MM.1S (cell line): ENCODE measurements at regions not wholly inside any gene's neighbourhood (a gene's known extent, or its start where the extent isn't known, plus 50 kb on each side); places are given as distances from the start of the nearest gene placed in this dataset.

Experiments
- DNase-seq: peaks from one replicate; pipeline ENCODE4 v3.0.0-alpha.2; 2015
- H2AFZ ChIP-seq: fragments of 300-600 bp; sonication (generic); 2 replicates; pipeline ENCODE4 v1.6.0; 2016; ENCODE audit warnings: antibody characterized with exemption, low read length
- H3F3A ChIP-seq: fragments of 300-600 bp; sonication (generic); 2 replicates; pipeline ENCODE4 v1.6.1; 2016; ENCODE audit warnings: mild to moderate bottlenecking, antibody characterized with exemption, low read length, moderate library complexity, mixed read lengths; ENCODE audit not compliant: insufficient read depth
- H3K27ac ChIP-seq: fragments of 300-600 bp; sonication (generic); 2 replicates; pipeline ENCODE4 v1.5.1; 2016; ENCODE audit warnings: mild to moderate bottlenecking, low read length
- H3K27me3 ChIP-seq: fragments of 300-600 bp; sonication (generic); replicated peaks from 2 replicates; pipeline ENCODE4 v1.6.0; 2016; ENCODE audit warnings: low read length; ENCODE audit not compliant: insufficient read depth
- H3K36me3 ChIP-seq: fragments of 300-600 bp; sonication (generic); replicated peaks from 2 replicates; pipeline ENCODE4 v1.6.1; 2016; ENCODE audit warnings: mild to moderate bottlenecking, low read length, mixed read lengths; ENCODE audit not compliant: insufficient read depth
- H3K4me1 ChIP-seq: fragments of 300-600 bp; sonication (generic); 2 replicates; pipeline ENCODE4 v1.6.1; 2016; ENCODE audit warnings: low read length, mixed read lengths
- H3K4me2 ChIP-seq: fragments of 300-600 bp; sonication (generic); 2 replicates; pipeline ENCODE4 v1.6.0; 2016; ENCODE audit warnings: low read depth, low read length
- H3K4me3 ChIP-seq: fragments of 300-600 bp; sonication (generic); 2 replicates; pipeline ENCODE4 v1.5.1; 2016; ENCODE audit warnings: low read length, mixed read lengths
- H3K79me2 ChIP-seq: fragments of 300-600 bp; sonication (generic); 2 replicates; pipeline ENCODE4 v1.6.1; 2016; ENCODE audit warnings: mixed run types, low read length, mixed read lengths
- H3K9ac ChIP-seq: fragments of 300-600 bp; sonication (generic); 2 replicates; pipeline ENCODE4 v1.6.1; 2016; ENCODE audit warnings: low read length, mixed read lengths
- H3K9me2 ChIP-seq: fragments of 300-600 bp; sonication (generic); replicated peaks from 2 replicates; pipeline ENCODE4 v1.6.1; 2016; ENCODE audit warnings: mild to moderate bottlenecking, low read length, mixed read lengths; ENCODE audit not compliant: insufficient read depth
- H3K9me3 ChIP-seq: fragments of 300-600 bp; sonication (generic); replicated peaks from 2 replicates; pipeline ENCODE4 v1.6.1; 2016; ENCODE audit warnings: mild to moderate bottlenecking, low read length, mixed read lengths; ENCODE audit not compliant: insufficient read depth
- H4K20me1 ChIP-seq: fragments of 300-600 bp; sonication (generic); 2 replicates; pipeline ENCODE4 v1.6.1; 2016; ENCODE audit warnings: mild to moderate bottlenecking, low read length, moderate library complexity, mixed read lengths; ENCODE audit not compliant: insufficient read depth
- EZH2 ChIP-seq: fragments of 300-600 bp; sonication (generic); optimal IDR thresholded peaks from 2 replicates; pipeline ENCODE3; 2017; ENCODE audit warnings: low read depth, mild to moderate bottlenecking, antibody characterized with exemption, low read length, mixed read lengths
- EZH2phosphoT487 ChIP-seq: fragments of 300-600 bp; sonication (generic); IDR thresholded peaks from 2 replicates; pipeline ENCODE4 v1.6.1; 2018; ENCODE audit warnings: antibody characterized with exemption, low read length
- TF ChIP-seq, protein P1 (sequence below): fragments of 300-600 bp; sonication (generic); IDR thresholded peaks from 2 replicates; pipeline ENCODE4 v1.5.1; 2016; ENCODE audit warnings: antibody characterized with exemption, low read length, mixed read lengths

DNA sequence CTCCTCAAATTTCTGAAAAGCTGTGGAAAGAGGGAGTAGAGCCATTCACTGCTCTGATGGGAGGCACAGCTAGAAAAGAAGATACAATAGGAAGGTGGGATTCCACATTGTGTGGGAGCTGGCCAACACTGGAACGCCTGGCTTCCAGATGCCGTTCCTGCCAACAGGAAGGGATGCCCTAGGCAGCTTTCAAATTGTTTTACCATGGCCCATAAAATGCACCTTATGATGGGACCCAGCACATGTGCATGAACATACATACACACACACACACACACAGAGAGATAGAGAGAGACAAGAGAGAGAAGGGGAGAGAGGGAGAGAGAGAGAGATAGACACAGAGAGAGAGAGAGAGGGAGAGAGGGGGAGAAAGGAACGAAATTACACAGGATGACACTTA is 86.1 kb upstream of the BZW1 start:
- Histone ChIP-seq H3K27me3 (no peaks in the 10 kb centered on the region), H3F3A (no peaks in the 10 kb centered on the region), H3K9ac (no peak overlapping the region), H3K79me2 (no peaks in the 10 kb centered on the region), H3K9me3 (no peaks in the 10 kb centered on the region), H2AFZ (no peak overlapping the region), H4K20me1 (no peaks in the 10 kb centered on the region), H3K36me3 (no peaks in the 10 kb centered on the region), H3K9me2 (no peaks in the 10 kb centered on the region), H3K4me2 (no peak overlapping the region), H3K27ac (no peak overlapping the region), H3K4me1 (peaks cover 5% of the 10 kb centered on the region; the same call in 1 of the 2 replicates), H3K4me3 (no peak overlapping the region)
- TF ChIP-seq, protein P1, sequence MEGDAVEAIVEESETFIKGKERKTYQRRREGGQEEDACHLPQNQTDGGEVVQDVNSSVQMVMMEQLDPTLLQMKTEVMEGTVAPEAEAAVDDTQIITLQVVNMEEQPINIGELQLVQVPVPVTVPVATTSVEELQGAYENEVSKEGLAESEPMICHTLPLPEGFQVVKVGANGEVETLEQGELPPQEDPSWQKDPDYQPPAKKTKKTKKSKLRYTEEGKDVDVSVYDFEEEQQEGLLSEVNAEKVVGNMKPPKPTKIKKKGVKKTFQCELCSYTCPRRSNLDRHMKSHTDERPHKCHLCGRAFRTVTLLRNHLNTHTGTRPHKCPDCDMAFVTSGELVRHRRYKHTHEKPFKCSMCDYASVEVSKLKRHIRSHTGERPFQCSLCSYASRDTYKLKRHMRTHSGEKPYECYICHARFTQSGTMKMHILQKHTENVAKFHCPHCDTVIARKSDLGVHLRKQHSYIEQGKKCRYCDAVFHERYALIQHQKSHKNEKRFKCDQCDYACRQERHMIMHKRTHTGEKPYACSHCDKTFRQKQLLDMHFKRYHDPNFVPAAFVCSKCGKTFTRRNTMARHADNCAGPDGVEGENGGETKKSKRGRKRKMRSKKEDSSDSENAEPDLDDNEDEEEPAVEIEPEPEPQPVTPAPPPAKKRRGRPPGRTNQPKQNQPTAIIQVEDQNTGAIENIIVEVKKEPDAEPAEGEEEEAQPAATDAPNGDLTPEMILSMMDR: no peak
- TF ChIP-seq EZH2 (no peak), EZH2phosphoT487 (no peak)
- DNase-seq: no peak

DNA sequence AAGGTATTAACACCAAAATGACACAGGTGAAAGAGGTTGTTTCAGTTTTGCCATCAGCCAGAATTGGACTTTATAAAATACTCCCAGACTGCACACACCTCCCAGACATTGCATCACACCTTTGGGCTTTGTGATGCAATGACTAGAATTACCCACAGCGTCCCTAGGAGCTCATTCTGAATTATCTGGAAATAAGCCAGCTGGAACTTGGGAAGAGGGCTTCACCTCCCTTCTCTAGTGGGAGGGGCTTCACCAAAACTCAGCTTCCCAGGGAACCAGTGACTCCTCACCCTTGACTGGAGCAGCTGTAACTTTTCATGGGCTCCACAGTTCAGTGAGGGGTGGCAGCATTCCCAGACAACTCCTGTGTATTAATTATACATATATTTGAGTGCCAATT is 83.1 kb upstream of the BZW1 start:
- DNase-seq: no peak
- TF ChIP-seq, protein P1: no peak
- TF ChIP-seq EZH2phosphoT487 (no peak), EZH2 (no peak)
- Histone ChIP-seq H3K9me3 (no peaks in the 10 kb centered on the region), H3F3A (no peaks in the 10 kb centered on the region), H2AFZ (no peak overlapping the region), H3K36me3 (no peaks in the 10 kb centered on the region), H3K9ac (no peak overlapping the region), H3K4me3 (no peak overlapping the region), H3K4me2 (no peak overlapping the region), H4K20me1 (no peaks in the 10 kb centered on the region), H3K27ac (no peak overlapping the region), H3K79me2 (no peaks in the 10 kb centered on the region), H3K4me1 (peaks cover 5% of the 10 kb centered on the region; the same call in 1 of the 2 replicates), H3K9me2 (no peaks in the 10 kb centered on the region), H3K27me3 (no peaks in the 10 kb centered on the region)

DNA sequence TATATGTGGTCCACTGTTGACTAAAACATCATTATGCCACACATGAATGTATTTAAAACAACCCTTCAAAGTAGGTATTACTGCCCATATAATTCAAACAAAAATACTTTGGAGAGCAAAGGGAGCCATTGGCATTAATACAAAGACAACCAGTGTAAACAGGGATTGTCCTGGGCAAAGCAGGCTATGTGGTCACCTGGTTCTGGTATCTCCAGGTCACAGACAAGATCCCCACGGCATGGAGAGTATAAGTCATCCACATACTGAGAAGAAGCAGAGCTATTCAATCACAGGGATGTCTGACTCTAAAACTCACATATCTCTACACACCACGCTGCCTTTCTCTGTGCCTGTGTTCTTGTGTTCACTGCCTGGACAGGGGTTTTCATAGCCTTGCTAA is 81.4 kb upstream of the BZW1 start:
- no peaks in the 10 kb centered on the region for H3K9me3 ChIP-seq
- H3K4me3 ChIP-seq: no peak overlapping the region
- peaks cover 5% of the 10 kb centered on the region; the same call in 1 of the 2 replicates for H3K4me1 ChIP-seq
- no peak overlapping the region for H3K27ac ChIP-seq
- no peaks in the 10 kb centered on the region for H3K9me2 ChIP-seq
- DNase-seq: no peak
- TF ChIP-seq EZH2phosphoT487: no peak
- TF ChIP-seq EZH2: no peak
- TF ChIP-seq, protein P1: no peak
- no peak overlapping the region for H2AFZ ChIP-seq
- no peaks in the 10 kb centered on the region for H3K27me3 ChIP-seq
- no peaks in the 10 kb centered on the region for H4K20me1 ChIP-seq
- no peak overlapping the region for H3K9ac ChIP-seq
- no peaks in the 10 kb centered on the region for H3F3A ChIP-seq
- H3K79me2 ChIP-seq: no peaks in the 10 kb centered on the region
- no peaks in the 10 kb centered on the region for H3K36me3 ChIP-seq
- H3K4me2 ChIP-seq: no peak overlapping the region
